ENCODE measurements at regions not wholly inside any gene's neighbourhood (a gene's known extent, or its start where the extent isn't known, plus 50 kb on each side); places are given as distances from the start of the nearest gene placed in this dataset.

DNA sequence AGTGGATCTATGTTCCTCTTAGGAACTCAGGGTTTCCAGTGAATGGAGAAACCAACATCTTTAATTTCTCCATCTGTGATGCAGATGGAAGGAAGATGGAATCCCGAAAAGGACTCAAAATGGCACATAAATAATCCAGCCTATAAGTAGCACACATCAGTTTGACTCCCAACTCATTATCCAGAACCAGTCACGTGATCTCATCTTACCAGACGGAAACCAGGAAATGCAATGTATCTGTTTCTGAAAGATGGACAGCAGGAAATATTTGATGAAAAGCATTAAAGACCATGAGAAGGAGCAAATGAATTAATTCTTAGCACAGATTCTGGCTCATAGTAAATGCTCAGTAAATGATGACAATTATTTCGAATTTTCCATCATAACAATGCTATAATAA, 443.1 kb upstream of the FMR1 start:
- no peak for ATAC-seq (ENCODE audit: poor library complexity)

GRCh38 chrX:147476008-147476407, 435.7 kb upstream of the FMR1 start:
- DNase-seq (peak in 2 of 14 experiments; percentile 0 to 1), ATAC-seq (ENCODE audit: poor library complexity) (no peak)
- no peaks in the 10 kb centered on the region for H3K4me1 Mint-ChIP-seq (ENCODE audit: low read depth)
- no peak overlapping the region for H3K27ac ChIP-seq (ENCODE audit: low read depth in 1 of 2, low read length in 2 of 2)
- H3K4me1 ChIP-seq (ENCODE audit: insufficient read depth, low read length): no peaks in the 10 kb centered on the region
- H3K4me3 ChIP-seq (ENCODE audit: low read length): no peak overlapping the region
- ChIA-PET POLR2A (no interaction called here), CTCF (interaction anchor here (0.6 to 0.7 kb wide), 2 partner anchors 9 to 328 kb away, joined by 3 read pairs; no protein-coding TSS in a partner anchor)
- H3K9me3 ChIP-seq (ENCODE audit: control insufficient read depth in 1 of 2, insufficient read depth in 1 of 2, low read length in 2 of 2): no peaks in the 10 kb centered on the region
- H3K27ac Mint-ChIP-seq: no peak overlapping the region
- H3K9me3 Mint-ChIP-seq: no peaks in the 10 kb centered on the region
- no peaks in the 10 kb centered on the region for H3K27me3 Mint-ChIP-seq
- no peaks in the 10 kb centered on the region for H3K36me3 Mint-ChIP-seq (ENCODE audit: low read depth)
- TF ChIP-seq, protein P1, sequence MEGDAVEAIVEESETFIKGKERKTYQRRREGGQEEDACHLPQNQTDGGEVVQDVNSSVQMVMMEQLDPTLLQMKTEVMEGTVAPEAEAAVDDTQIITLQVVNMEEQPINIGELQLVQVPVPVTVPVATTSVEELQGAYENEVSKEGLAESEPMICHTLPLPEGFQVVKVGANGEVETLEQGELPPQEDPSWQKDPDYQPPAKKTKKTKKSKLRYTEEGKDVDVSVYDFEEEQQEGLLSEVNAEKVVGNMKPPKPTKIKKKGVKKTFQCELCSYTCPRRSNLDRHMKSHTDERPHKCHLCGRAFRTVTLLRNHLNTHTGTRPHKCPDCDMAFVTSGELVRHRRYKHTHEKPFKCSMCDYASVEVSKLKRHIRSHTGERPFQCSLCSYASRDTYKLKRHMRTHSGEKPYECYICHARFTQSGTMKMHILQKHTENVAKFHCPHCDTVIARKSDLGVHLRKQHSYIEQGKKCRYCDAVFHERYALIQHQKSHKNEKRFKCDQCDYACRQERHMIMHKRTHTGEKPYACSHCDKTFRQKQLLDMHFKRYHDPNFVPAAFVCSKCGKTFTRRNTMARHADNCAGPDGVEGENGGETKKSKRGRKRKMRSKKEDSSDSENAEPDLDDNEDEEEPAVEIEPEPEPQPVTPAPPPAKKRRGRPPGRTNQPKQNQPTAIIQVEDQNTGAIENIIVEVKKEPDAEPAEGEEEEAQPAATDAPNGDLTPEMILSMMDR (IDR thresholded peaks at IDR 0.05): no peak
- intact Hi-C loops (cut with DNase I, micrococcal nuclease): no loop called here
- H3K4me3 Mint-ChIP-seq: no peak overlapping the region
- no peaks in the 10 kb centered on the region for H3K27me3 ChIP-seq (ENCODE audit: control insufficient read depth in 1 of 2, insufficient read depth in 2 of 2, low read length in 2 of 2)
- H3K36me3 ChIP-seq (ENCODE audit: insufficient read depth, low read length): no peaks in the 10 kb centered on the region

More for the DNA sequence above, 443.1 kb upstream of the FMR1 start:
- no peak overlapping the region for H3K27ac Mint-ChIP-seq
- no peak for DNase-seq
- Histone ChIP-seq H3K4me3 (ENCODE audit: low read length) (no peak overlapping the region), H3K4me1 (ENCODE audit: insufficient read depth, low read length) (no peaks in the 10 kb centered on the region), H3K27ac (ENCODE audit: low read depth in 1 of 2, low read length in 2 of 2) (no peak overlapping the region), H3K27me3 (ENCODE audit: control insufficient read depth in 1 of 2, insufficient read depth in 2 of 2, low read length in 2 of 2) (no peaks in the 10 kb centered on the region), H3K36me3 (ENCODE audit: insufficient read depth, low read length) (no peaks in the 10 kb centered on the region), H3K9me3 (ENCODE audit: control insufficient read depth in 1 of 2, insufficient read depth in 1 of 2, low read length in 2 of 2) (no peaks in the 10 kb centered on the region)
- intact Hi-C loops (cut with DNase I, micrococcal nuclease): no loop called here
- ChIA-PET POLR2A (no interaction called here), CTCF (no interaction called here)
- no peak overlapping the region for H3K4me3 Mint-ChIP-seq
- H3K9me3 Mint-ChIP-seq: peaks cover 2% of the 10 kb centered on the region
- TF ChIP-seq, protein P1 (IDR thresholded peaks at IDR 0.05): no peak
- no peaks in the 10 kb centered on the region for H3K4me1 Mint-ChIP-seq (ENCODE audit: low read depth)
- H3K36me3 Mint-ChIP-seq (ENCODE audit: low read depth): no peaks in the 10 kb centered on the region
- no peaks in the 10 kb centered on the region for H3K27me3 Mint-ChIP-seq

- Histone ChIP-seq H3K27ac (ENCODE audit: low read depth in 1 of 2, low read length in 2 of 2) (no peak overlapping the region), H3K4me1 (ENCODE audit: insufficient read depth, low read length) (no peaks in the 10 kb centered on the region), H3K27me3 (ENCODE audit: control insufficient read depth in 1 of 2, insufficient read depth in 2 of 2, low read length in 2 of 2) (no peaks in the 10 kb centered on the region), H3K4me3 (ENCODE audit: low read length) (no peak overlapping the region), H3K9me3 (ENCODE audit: control insufficient read depth in 1 of 2, insufficient read depth in 1 of 2, low read length in 2 of 2) (no peaks in the 10 kb centered on the region), H3K36me3 (ENCODE audit: insufficient read depth, low read length) (no peaks in the 10 kb centered on the region)
- H3K4me1 Mint-ChIP-seq (ENCODE audit: low read depth): no peaks in the 10 kb centered on the region
- no peak overlapping the region for H3K4me3 Mint-ChIP-seq
- CTCF ChIA-PET: no interaction called here
- POLR2A ChIA-PET: no interaction called here
- ATAC-seq (ENCODE audit: poor library complexity) (no peak), DNase-seq (no peak)
- TF ChIP-seq, protein P1 (IDR thresholded peaks at IDR 0.05): no peak
- no peaks in the 10 kb centered on the region for H3K9me3 Mint-ChIP-seq
- no peaks in the 10 kb centered on the region for H3K36me3 Mint-ChIP-seq (ENCODE audit: low read depth)
- H3K27me3 Mint-ChIP-seq: no peaks in the 10 kb centered on the region
- intact Hi-C loops (cut with DNase I, micrococcal nuclease): no loop called here
- no peak overlapping the region for H3K27ac Mint-ChIP-seq
These were observed 432.8 kb upstream of the FMR1 start for GRCh38 chrX:147478899-147479298.
